HCT116 (cell line): ENCODE measurements at regions not wholly inside any gene's neighbourhood (a gene's known extent, or its start where the extent isn't known, plus 50 kb on each side); places are given as distances from the start of the nearest gene placed in this dataset.
A peak's percentile ranks its signal among the peaks of the same experiment; 100 is the strongest.

ENCODE experiments used
- ATAC-seq: fragments of 200-7000 bp; cut with Tn5 transposase; 2 replicates; pipeline ENCODE4 v1.9.1; 2020; ENCODE audit warnings: mild to moderate bottlenecking, moderate library complexity
- BruUV-seq: library from RNA; stranded (reverse); fragments of 400-500 nt; replicated peaks from 2 replicates; lab custom pipeline; 2021; lab: Mats Ljungman, UMichigan
- CTCF ChIA-PET: fragments of 300-600 bp; sonication (Branson Sonifier 250); formaldehyde crosslinking; loops from one replicate; lab custom pipeline; 2021; ENCODE audit warnings: antibody characterized with exemption; lab: Charles Lee
- POLR2A ChIA-PET: fragments of 300-600, 350-600 bp; sonication (Branson Sonifier 250); formaldehyde crosslinking; loops from one replicate; lab custom pipeline; 2021; ENCODE audit warnings: antibody characterized with exemption; lab: Charles Lee
- RAD21 ChIA-PET, 2 experiments: fragments of 300-600 bp; sonication (Branson Sonifier 250); formaldehyde crosslinking; loops; one replicate each; lab custom pipeline; 2023; ENCODE audit warnings: low total read pairs in 2 of 2; ENCODE audit not compliant: uncharacterized antibody in 2 of 2, unreplicated experiment in 2 of 2, low non-redundant PET in 1 of 2; lab: Charles Lee
- DNase-seq: peaks from one replicate; pipeline ENCODE4 v3.0.0-alpha.2; 2010; ENCODE audit warnings: low read depth, low spot score
- H2AFZ ChIP-seq: fragments of 200-600 bp; shearing (Covaris generic), sonication (generic); 2 replicates; pipeline ENCODE4 v1.6.1; 2017; ENCODE audit warnings: low read depth, mixed run types, mixed read lengths, antibody characterized with exemption, low read length; ENCODE audit not compliant: poor library complexity, severe bottlenecking
- H3K27ac ChIP-seq: 2 replicates; pipeline ENCODE4 v1.5.1; 2012; ENCODE audit warnings: low read depth, low read length
- H3K27me3 ChIP-seq: fragments of 200-600 bp; sonication (generic); 2 replicates; pipeline ENCODE4 v1.6.1; 2016; ENCODE audit warnings: mixed run types, low read length, mixed read lengths; ENCODE audit not compliant: insufficient read depth
- H3K36me3 ChIP-seq, 2 experiments: fragments of 200-500 bp in 1 of 2; fragments of 200-600 bp in 1 of 2; sonication (Bioruptor generic) in 1 of 2; sonication (generic) in 1 of 2; 2 replicates each; pipeline versions ENCODE4 v1.5.1 to v1.6.1; 2014 to 2016; ENCODE audit warnings: low read length in 2 of 2, inconsistent platforms in 1 of 2, mixed read lengths in 1 of 2, mixed run types in 1 of 2; ENCODE audit not compliant: insufficient read depth in 2 of 2, control insufficient read depth in 1 of 2
- H3K4me1 ChIP-seq, 2 experiments: fragments of 200-600 bp in 1 of 2; sonication (generic) in 1 of 2; 2 replicates each; pipeline versions ENCODE4 v1.5.1 to v1.6.1; 2012 to 2017; ENCODE audit warnings: low read length in 2 of 2, inconsistent platforms in 1 of 2, mild to moderate bottlenecking in 1 of 2, mixed read lengths in 1 of 2, mixed run types in 1 of 2, moderate library complexity in 1 of 2; ENCODE audit not compliant: insufficient read depth in 2 of 2, control insufficient read depth in 1 of 2
- H3K4me2 ChIP-seq: fragments of 200-600 bp; sonication (generic); 2 replicates; pipeline ENCODE4 v1.6.1; 2017; ENCODE audit warnings: mixed run types, low read length, mixed read lengths
- H3K4me3 ChIP-seq, 2 experiments: fragments of 200-600 bp in 1 of 2; sonication (generic) in 1 of 2; replicated peaks in 1 of 2; 2 replicates each; pipeline ENCODE4 v1.5.1; 2011 to 2016; ENCODE audit warnings: low read length in 2 of 2, control low read depth in 1 of 2, low read depth in 1 of 2, mild to moderate bottlenecking in 1 of 2, mixed read lengths in 1 of 2, mixed run types in 1 of 2
- H3K79me2 ChIP-seq: fragments of 200-600 bp; sonication (generic); 2 replicates; pipeline ENCODE4 v1.6.1; 2017; ENCODE audit warnings: mild to moderate bottlenecking, mixed run types, low read length, moderate library complexity, mixed read lengths; ENCODE audit not compliant: insufficient read depth
- H3K9ac ChIP-seq: fragments of 200-600 bp; sonication (generic); 2 replicates; pipeline ENCODE4 v1.6.1; 2016; ENCODE audit warnings: low read length, mixed read lengths
- H3K9me2 ChIP-seq: fragments of 200-600 bp; sonication (generic), shearing (Covaris generic); 2 replicates; pipeline ENCODE4 v1.6.1; 2017; ENCODE audit warnings: mixed run types, mild to moderate bottlenecking, moderate library complexity; ENCODE audit not compliant: insufficient read depth
- H3K9me3 ChIP-seq, 2 experiments: fragments of 200-500 bp in 1 of 2; fragments of 200-600 bp in 1 of 2; sonication (Bioruptor generic) in 1 of 2; sonication (generic) in 1 of 2; 2 replicates each; pipeline ENCODE4 v1.6.1; 2014 to 2017; ENCODE audit warnings: low read length in 2 of 2, mixed read lengths in 2 of 2, inconsistent platforms in 1 of 2, low read depth in 1 of 2, mild to moderate bottlenecking in 1 of 2, mixed run types in 1 of 2, moderate library complexity in 1 of 2; ENCODE audit not compliant: control insufficient read depth in 1 of 2, insufficient read depth in 1 of 2
- H4K20me1 ChIP-seq: fragments of 200-600 bp; sonication (generic), shearing (Covaris generic); 2 replicates; pipeline ENCODE4 v1.6.1; 2017; ENCODE audit warnings: mixed run types, mild to moderate bottlenecking, moderate library complexity; ENCODE audit not compliant: insufficient read depth
- CBX3 ChIP-seq: IDR thresholded peaks from 2 replicates; pipeline ENCODE4 v1.6.1; 2012; ENCODE audit warnings: low read depth
- CEBPB ChIP-seq: IDR thresholded peaks from 2 replicates; pipeline ENCODE4 v1.6.1; 2012; ENCODE audit warnings: low read depth
- EGR1 ChIP-seq: IDR thresholded peaks from 2 replicates; pipeline ENCODE4 v1.6.1; 2012; ENCODE audit warnings: low read depth
- ELF1 ChIP-seq: IDR thresholded peaks from 2 replicates; pipeline ENCODE4 v1.6.1; 2012; ENCODE audit warnings: low read depth, borderline replicate concordance
- EZH2 ChIP-seq: fragments of 200-600 bp; sonication (generic); IDR thresholded peaks from 2 replicates; pipeline ENCODE4 v1.6.1; 2017; ENCODE audit warnings: antibody characterized with exemption, mixed run types
- FOSL1 ChIP-seq: IDR thresholded peaks from 2 replicates; pipeline ENCODE4 v1.6.1; 2012; ENCODE audit warnings: low read depth
- MAX ChIP-seq: IDR thresholded peaks from 2 replicates; pipeline ENCODE4 v1.6.1; 2012
- POLR2A ChIP-seq: IDR thresholded peaks from 2 replicates; pipeline ENCODE4 v1.7.0; 2011; ENCODE audit warnings: borderline replicate concordance; ENCODE audit not compliant: insufficient read depth, insufficient read length; ENCODE audit errors: extremely low read depth
- POLR2AphosphoS5 ChIP-seq: IDR thresholded peaks from 2 replicates; pipeline ENCODE4 v1.6.1; 2011; ENCODE audit warnings: mild to moderate bottlenecking, low read depth, low read length, moderate library complexity
- RAD21 ChIP-seq: IDR thresholded peaks from 2 replicates; pipeline ENCODE4 v1.6.1; 2012; ENCODE audit warnings: low read depth, mild to moderate bottlenecking
- SIN3A ChIP-seq: IDR thresholded peaks from 2 replicates; pipeline ENCODE4 v1.6.1; 2012; ENCODE audit warnings: low read depth
- SP1 ChIP-seq: IDR thresholded peaks from 2 replicates; pipeline ENCODE4 v1.6.1; 2012; ENCODE audit warnings: low read depth
- YY1 ChIP-seq: IDR thresholded peaks from 2 replicates; pipeline ENCODE4 v1.6.1; 2011; ENCODE audit warnings: low read length, low read depth, moderate library complexity, mild to moderate bottlenecking; ENCODE audit not compliant: insufficient replicate concordance; ENCODE audit errors: extremely low read depth
- ZBTB33 ChIP-seq: IDR thresholded peaks from 2 replicates; pipeline ENCODE4 v1.6.1; 2011; ENCODE audit warnings: mild to moderate bottlenecking, low read length, moderate library complexity; ENCODE audit not compliant: insufficient replicate concordance; ENCODE audit errors: extremely low read depth
- ZFX ChIP-seq: fragments of 450-650 bp; IDR thresholded peaks from 2 replicates; pipeline ENCODE4 v1.6.1; 2017
- ZNF274 ChIP-seq: fragments of 200-500 bp; sonication (Bioruptor generic); IDR thresholded peaks from 2 replicates; pipeline ENCODE4 v1.6.1; 2014; ENCODE audit warnings: mild to moderate bottlenecking, low read depth, low read length, inconsistent platforms
- intact Hi-C: fragments of 100-400 bp; cut with micrococcal nuclease; formaldehyde crosslinking; loops from 2 replicates; pipeline ENCODE4 v1.10.0; 2022

GRCh38 chr13:33554919-33555791 lies 262.8 kb upstream of the RFC3 start:
- no TSS peak for BruUV-seq
- CTCF ChIA-PET: no interaction called here
- Histone ChIP-seq H3K4me1 (no peaks in the 10 kb centered on the region), H3K36me3 (no peaks in the 10 kb centered on the region), H3K9ac (no peak overlapping the region), H3K4me3 (no peak overlapping the region), H3K79me2 (no peaks in the 10 kb centered on the region), H3K9me2 (no peaks in the 10 kb centered on the region), H3K27me3 (no peaks in the 10 kb centered on the region), H4K20me1 (no peaks in the 10 kb centered on the region), H2AFZ (no peak overlapping the region), H3K27ac (no peak overlapping the region), H3K4me2 (no peak overlapping the region), H3K9me3 (no peaks in the 10 kb centered on the region)
- DNase-seq (no peak), ATAC-seq (no peak)
- POLR2A ChIA-PET: interaction anchor here (1.2 kb wide), 1 partner anchor 12 kb away, joined by 3 read pairs; no protein-coding TSS in a partner anchor
- TF ChIP-seq RAD21: no peak
- intact Hi-C loops: no loop called here
- RAD21 ChIA-PET: no interaction called here

- DNase-seq (no peak), ATAC-seq (no peak)
- no peak overlapping the region for H3K9ac ChIP-seq
- no peaks in the 10 kb centered on the region for H3K4me1 ChIP-seq
- no peaks in the 10 kb centered on the region for H3K79me2 ChIP-seq
- no peaks in the 10 kb centered on the region for H3K27me3 ChIP-seq
- intact Hi-C loops: no loop called here
- no peak overlapping the region for H3K4me2 ChIP-seq
- no peaks in the 10 kb centered on the region for H4K20me1 ChIP-seq
- no peaks in the 10 kb centered on the region for H3K9me2 ChIP-seq
- no peaks in the 10 kb centered on the region for H3K36me3 ChIP-seq
- ChIA-PET POLR2A (no interaction called here), RAD21 (no interaction called here), CTCF (no interaction called here)
- no peaks in the 10 kb centered on the region for H3K9me3 ChIP-seq
- H3K27ac ChIP-seq: no peak overlapping the region
- no peak overlapping the region for H3K4me3 ChIP-seq
- peak overlapping the region; percentile 58 for H2AFZ ChIP-seq
- BruUV-seq: no TSS peak
- TF ChIP-seq ZNF274 (no peak), SIN3A (no peak), POLR2A (no peak), POLR2AphosphoS5 (no peak), CEBPB (no peak), ZBTB33 (no peak), MAX (no peak), SP1 (no peak), ZFX (no peak), YY1 (no peak), EGR1 (no peak), CBX3 (no peak), ELF1 (no peak), EZH2 (no peak), FOSL1 (no peak)
These were observed 261.1 kb upstream of the RFC3 start for GRCh38 chr13:33556828-33557227.
